WTC11 (cell line): ENCODE measurements at regions not wholly inside any gene's neighbourhood (a gene's known extent, or its start where the extent isn't known, plus 50 kb on each side); places are given as distances from the start of the nearest gene placed in this dataset.

ENCODE experiments used
- ATF2 ChIP-seq: sonication (generic); formaldehyde crosslinking; IDR thresholded peaks from 2 replicates; pipeline ENCODE4 v1.8.1; 2022; ENCODE audit warnings: low read depth, missing genetic modification reagents, borderline replicate concordance
- CREB1 ChIP-seq: sonication (generic); formaldehyde crosslinking; IDR thresholded peaks from 2 replicates; pipeline ENCODE4 v1.8.0; 2023; ENCODE audit warnings: mild to moderate bottlenecking, missing genetic modification reagents
- CTCF ChIP-seq: fragments of 200-600 bp; IDR thresholded peaks from 2 replicates; pipeline ENCODE4 v1.8.0; 2022; ENCODE audit warnings: antibody characterized with exemption
- ESRRA ChIP-seq: sonication (generic); formaldehyde crosslinking; IDR thresholded peaks from 2 replicates; pipeline ENCODE4 v1.8.1; 2022; ENCODE audit warnings: mild to moderate bottlenecking, missing genetic modification reagents, borderline replicate concordance
- FOXK1 ChIP-seq: sonication (generic); formaldehyde crosslinking; IDR thresholded peaks from 2 replicates; pipeline ENCODE4 v1.8.0; 2022; ENCODE audit warnings: mild to moderate bottlenecking, moderate library complexity, missing genetic modification reagents
- JAZF1 ChIP-seq: fragments of 250-450 bp; sonication (Bioruptor Pico); IDR thresholded peaks from 2 replicates; pipeline ENCODE4 v1.9.0; 2021; ENCODE audit warnings: moderate library complexity, mild to moderate bottlenecking, inconsistent platforms
- NFATC4 ChIP-seq: fragments of 250-450 bp; sonication (Bioruptor Pico); IDR thresholded peaks from 2 replicates; pipeline ENCODE4 v1.9.0; 2021; ENCODE audit warnings: mild to moderate bottlenecking
- NFE2L1 ChIP-seq: sonication (generic); formaldehyde crosslinking; IDR thresholded peaks from 2 replicates; pipeline ENCODE4 v1.8.1; 2023; ENCODE audit warnings: missing genetic modification reagents
- NFYB ChIP-seq: sonication (generic); formaldehyde crosslinking; conservative IDR thresholded peaks from 2 replicates; pipeline ENCODE4 v1.8.0; 2022; ENCODE audit warnings: low read depth, missing genetic modification reagents
- NR1H2 ChIP-seq: sonication (generic); formaldehyde crosslinking; IDR thresholded peaks from 2 replicates; pipeline ENCODE4 v1.9.0; 2021; ENCODE audit warnings: mild to moderate bottlenecking, moderate library complexity, missing genetic modification reagents
- RELA ChIP-seq: sonication (generic); formaldehyde crosslinking; IDR thresholded peaks from 2 replicates; pipeline ENCODE4 v1.8.1; 2022; ENCODE audit warnings: missing genetic modification reagents, mild to moderate bottlenecking, borderline replicate concordance
- SP1 ChIP-seq: sonication (generic); formaldehyde crosslinking; conservative IDR thresholded peaks from 2 replicates; pipeline ENCODE4 v1.8.1; 2022; ENCODE audit warnings: missing genetic modification reagents
- TEAD4 ChIP-seq: sonication (generic); formaldehyde crosslinking; IDR thresholded peaks from 2 replicates; pipeline ENCODE4 v1.8.0; 2022; ENCODE audit warnings: mild to moderate bottlenecking, missing genetic modification reagents
- TP53 ChIP-seq: sonication (generic); formaldehyde crosslinking; IDR thresholded peaks from 2 replicates; pipeline ENCODE4 v1.8.1; 2023; ENCODE audit warnings: mild to moderate bottlenecking, missing genetic modification reagents

GRCh38 chr7:15747712-15748111 is 61.2 kb upstream of the MEOX2 start:
- TF ChIP-seq CTCF (no peak), ESRRA (CRISPR knock-in tag) (no peak), NFATC4 (CRISPR knock-in tag) (no peak), NFE2L1 (CRISPR knock-in tag) (no peak), NR1H2 (no peak), CREB1 (CRISPR knock-in tag) (no peak), JAZF1 (CRISPR knock-in tag) (no peak), TP53 (CRISPR knock-in tag) (no peak), ATF2 (CRISPR knock-in tag) (no peak), NFYB (CRISPR knock-in tag) (no peak), TEAD4 (no peak), SP1 (CRISPR knock-in tag) (no peak), RELA (CRISPR knock-in tag) (no peak), FOXK1 (CRISPR knock-in tag) (no peak)
